ENCODE measurements at regions not wholly inside any gene's neighbourhood (a gene's known extent, or its start where the extent isn't known, plus 50 kb on each side); places are given as distances from the start of the nearest gene placed in this dataset.

DNA sequence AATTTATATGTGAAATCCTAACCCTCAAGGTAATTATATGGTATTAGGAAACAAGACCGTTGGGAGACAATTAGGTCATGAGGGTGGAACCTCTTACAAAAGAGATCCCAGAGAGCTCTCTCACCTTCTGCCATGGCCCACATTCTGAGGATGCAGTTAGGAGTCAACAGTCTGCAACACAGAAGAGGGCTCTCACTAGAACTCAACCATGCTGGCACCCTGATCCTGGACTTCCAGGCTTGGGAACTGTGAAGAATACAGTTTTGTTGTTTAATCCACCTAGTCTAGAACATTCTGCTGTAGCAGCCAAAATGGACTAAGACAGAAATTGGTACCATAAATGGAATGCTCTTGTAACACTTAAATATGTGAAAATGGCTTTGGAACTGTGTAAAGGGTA, 278.8 kb upstream of the GALNTL6 start:
- H3K9ac ChIP-seq (ENCODE audit: control insufficient read depth, extremely low read depth, insufficient read depth, low read length) = no peak overlapping the region
- TF ChIP-seq EZH2 (IDR thresholded peaks at IDR 0.05; ENCODE audit: low read length) (no peak), CTCF (optimal IDR thresholded peaks at IDR 0.05 in 1 of 3, IDR thresholded peaks at IDR 0.05 in 1 of 3, conservative IDR thresholded peaks at IDR 0.05 in 1 of 3; ENCODE audit: extremely low read depth in 1 of 3, insufficient read depth in 2 of 3, low read length in 3 of 3) (no peak)
- no peaks in the 10 kb centered on the region for H4K20me1 ChIP-seq (ENCODE audit: control insufficient read depth, extremely low read depth, insufficient read depth, low read length)
- dilution Hi-C loops (cut with MboI; ENCODE audit: extremely low pct_ligation_motif_present, low sequenced_read_pairs) = no loop called here
- no peaks in the 10 kb centered on the region for H3K36me3 ChIP-seq (ENCODE audit: control insufficient read depth in 2 of 2, extremely low read depth in 1 of 2, insufficient read depth in 2 of 2, low read length in 2 of 2)
- FAIRE-seq = no peak
- H3K79me2 ChIP-seq (ENCODE audit: control insufficient read depth, insufficient read depth, low read length) = no peaks in the 10 kb centered on the region
- no peaks in the 10 kb centered on the region for H3K4me1 ChIP-seq (ENCODE audit: control insufficient read depth, extremely low read depth, insufficient read depth, low read length)
- no peak overlapping the region for H2AFZ ChIP-seq (ENCODE audit: control insufficient read depth, low read length)
- no peak overlapping the region for H3K27ac ChIP-seq (ENCODE audit: control insufficient read depth, insufficient read depth, low read length)
- DNase-seq (ENCODE audit: low read depth, low spot score) = no peak
- H3K27me3 ChIP-seq (ENCODE audit: control insufficient read depth, extremely low read depth, insufficient read depth, low read length) = no peaks in the 10 kb centered on the region
- H3K4me3 ChIP-seq (ENCODE audit: control insufficient read depth in 2 of 3, extremely low read depth in 1 of 3, insufficient read depth in 2 of 3, low read depth in 1 of 3, low read length in 3 of 3) = no peak overlapping the region
- H3K4me2 ChIP-seq (ENCODE audit: control insufficient read depth, extremely low read depth, insufficient read depth, low read depth, low read length) = no peak overlapping the region
- no peaks in the 10 kb centered on the region for H3K9me3 ChIP-seq (ENCODE audit: control insufficient read depth, low read depth, low read length)
- no peaks in the 10 kb centered on the region for H3K9me1 ChIP-seq (ENCODE audit: control insufficient read depth, extremely low read depth, insufficient read depth, low read length)

DNA sequence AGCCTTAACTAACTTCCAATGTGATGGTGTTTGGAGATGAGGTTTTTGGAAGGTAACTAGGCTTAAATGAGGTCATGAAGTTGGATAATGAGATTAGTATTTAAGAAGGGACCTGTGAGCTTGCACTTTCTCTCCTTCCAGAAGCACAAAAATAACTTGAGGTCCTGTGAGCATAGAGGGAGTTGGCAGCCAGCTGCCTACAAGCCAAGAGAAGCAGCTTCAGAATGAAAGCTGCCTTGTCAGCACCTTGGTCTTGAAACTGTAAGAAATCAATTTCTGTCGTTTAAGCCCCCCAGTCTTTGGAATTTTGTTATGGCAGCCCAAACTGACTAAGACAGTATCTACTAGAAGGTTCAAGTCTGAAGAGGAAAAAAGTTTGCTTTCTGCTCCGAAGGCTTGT, 280.2 kb upstream of the GALNTL6 start:
- FAIRE-seq = no peak
- no peak for TF ChIP-seq CTCF (optimal IDR thresholded peaks at IDR 0.05 in 1 of 3, IDR thresholded peaks at IDR 0.05 in 1 of 3, conservative IDR thresholded peaks at IDR 0.05 in 1 of 3; ENCODE audit: extremely low read depth in 1 of 3, insufficient read depth in 2 of 3, low read length in 3 of 3)
- TF ChIP-seq EZH2 (IDR thresholded peaks at IDR 0.05; ENCODE audit: low read length) = no peak
- DNase-seq (ENCODE audit: low read depth, low spot score) = no peak

More for the DNA sequence above, 280.2 kb upstream of the GALNTL6 start:
- Histone ChIP-seq H3K27me3 (ENCODE audit: control insufficient read depth, extremely low read depth, insufficient read depth, low read length) (no peaks in the 10 kb centered on the region), H4K20me1 (ENCODE audit: control insufficient read depth, extremely low read depth, insufficient read depth, low read length) (no peaks in the 10 kb centered on the region), H3K4me1 (ENCODE audit: control insufficient read depth, extremely low read depth, insufficient read depth, low read length) (no peaks in the 10 kb centered on the region), H3K9ac (ENCODE audit: control insufficient read depth, extremely low read depth, insufficient read depth, low read length) (no peak overlapping the region), H3K27ac (ENCODE audit: control insufficient read depth, insufficient read depth, low read length) (no peak overlapping the region), H3K9me3 (ENCODE audit: control insufficient read depth, low read depth, low read length) (no peaks in the 10 kb centered on the region), H2AFZ (ENCODE audit: control insufficient read depth, low read length) (no peak overlapping the region), H3K4me3 (ENCODE audit: control insufficient read depth in 2 of 3, extremely low read depth in 1 of 3, insufficient read depth in 2 of 3, low read depth in 1 of 3, low read length in 3 of 3) (no peak overlapping the region), H3K36me3 (ENCODE audit: control insufficient read depth in 2 of 2, extremely low read depth in 1 of 2, insufficient read depth in 2 of 2, low read length in 2 of 2) (no peaks in the 10 kb centered on the region), H3K4me2 (ENCODE audit: control insufficient read depth, extremely low read depth, insufficient read depth, low read depth, low read length) (no peak overlapping the region), H3K9me1 (ENCODE audit: control insufficient read depth, extremely low read depth, insufficient read depth, low read length) (no peaks in the 10 kb centered on the region), H3K79me2 (ENCODE audit: control insufficient read depth, insufficient read depth, low read length) (no peaks in the 10 kb centered on the region)
- dilution Hi-C loops (cut with MboI; ENCODE audit: extremely low pct_ligation_motif_present, low sequenced_read_pairs) = no loop called here
